ENCODE measurements at regions not wholly inside any gene's neighbourhood (a gene's known extent, or its start where the extent isn't known, plus 50 kb on each side); places are given as distances from the start of the nearest gene placed in this dataset.

- H3K36me3 ChIP-seq (ENCODE audit: insufficient read depth, low read length): peaks cover 3% of the 10 kb centered on the region; the same call in 1 of the 2 replicates
- TF ChIP-seq EZH2 (IDR thresholded peaks at IDR 0.05; ENCODE audit: borderline replicate concordance, low read depth, low read length, severe bottlenecking): no peak
- TF ChIP-seq, protein P1, sequence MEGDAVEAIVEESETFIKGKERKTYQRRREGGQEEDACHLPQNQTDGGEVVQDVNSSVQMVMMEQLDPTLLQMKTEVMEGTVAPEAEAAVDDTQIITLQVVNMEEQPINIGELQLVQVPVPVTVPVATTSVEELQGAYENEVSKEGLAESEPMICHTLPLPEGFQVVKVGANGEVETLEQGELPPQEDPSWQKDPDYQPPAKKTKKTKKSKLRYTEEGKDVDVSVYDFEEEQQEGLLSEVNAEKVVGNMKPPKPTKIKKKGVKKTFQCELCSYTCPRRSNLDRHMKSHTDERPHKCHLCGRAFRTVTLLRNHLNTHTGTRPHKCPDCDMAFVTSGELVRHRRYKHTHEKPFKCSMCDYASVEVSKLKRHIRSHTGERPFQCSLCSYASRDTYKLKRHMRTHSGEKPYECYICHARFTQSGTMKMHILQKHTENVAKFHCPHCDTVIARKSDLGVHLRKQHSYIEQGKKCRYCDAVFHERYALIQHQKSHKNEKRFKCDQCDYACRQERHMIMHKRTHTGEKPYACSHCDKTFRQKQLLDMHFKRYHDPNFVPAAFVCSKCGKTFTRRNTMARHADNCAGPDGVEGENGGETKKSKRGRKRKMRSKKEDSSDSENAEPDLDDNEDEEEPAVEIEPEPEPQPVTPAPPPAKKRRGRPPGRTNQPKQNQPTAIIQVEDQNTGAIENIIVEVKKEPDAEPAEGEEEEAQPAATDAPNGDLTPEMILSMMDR (IDR thresholded peaks at IDR 0.05; ENCODE audit: borderline replicate concordance, extremely low read depth, low read length, poor library complexity, severe bottlenecking): no peak
- H3K9ac ChIP-seq (ENCODE audit: low read depth, low read length): no peak overlapping the region
- no peak overlapping the region for H3K4me2 ChIP-seq (ENCODE audit: insufficient read depth, low read length)
- no peaks in the 10 kb centered on the region for H3K79me2 ChIP-seq (ENCODE audit: insufficient read depth, low read length)
- DNase-seq (no peak), ATAC-seq (ENCODE audit: insufficient read depth, low read depth) (no peak)
- H3K4me3 ChIP-seq (ENCODE audit: low read depth in 1 of 2, low read length in 2 of 2): no peak overlapping the region
- H3K27ac ChIP-seq (ENCODE audit: low read length): no peak overlapping the region
- H3K4me1 ChIP-seq (ENCODE audit: insufficient read depth, low read length): peaks cover 12% of the 10 kb centered on the region
- no peak overlapping the region for H2AFZ ChIP-seq (ENCODE audit: low read depth, low read length)
- H3K9me3 ChIP-seq (ENCODE audit: insufficient read depth, low read length, severe bottlenecking): peaks cover 20% of the 10 kb centered on the region
- H4K20me1 ChIP-seq (ENCODE audit: insufficient read depth, low read length): no peaks in the 10 kb centered on the region
- H3K27me3 ChIP-seq (ENCODE audit: insufficient read depth, low read length, poor library complexity): no peaks in the 10 kb centered on the region
These were observed 268.5 kb downstream of the LRIG3 start for GRCh38 chr12:58651850-58652249.

GRCh38 chr12:58654021-58654420 lies 266.3 kb downstream of the LRIG3 start:
- no peak for ATAC-seq (ENCODE audit: insufficient read depth, low read depth)
- H3K36me3 ChIP-seq (ENCODE audit: insufficient read depth, low read length): peaks cover 3% of the 10 kb centered on the region; the same call in 1 of the 2 replicates
- H3K27me3 ChIP-seq (ENCODE audit: insufficient read depth, low read length, poor library complexity): no peaks in the 10 kb centered on the region
- no peak overlapping the region for H3K27ac ChIP-seq (ENCODE audit: low read length)
- no peak overlapping the region for H3K4me3 ChIP-seq (ENCODE audit: low read depth in 1 of 2, low read length in 2 of 2)
- TF ChIP-seq, protein P1 (IDR thresholded peaks at IDR 0.05; ENCODE audit: borderline replicate concordance, extremely low read depth, low read length, poor library complexity, severe bottlenecking): no peak
- TF ChIP-seq EZH2 (IDR thresholded peaks at IDR 0.05; ENCODE audit: borderline replicate concordance, low read depth, low read length, severe bottlenecking): no peak
- H3K4me1 ChIP-seq (ENCODE audit: insufficient read depth, low read length): peaks cover 12% of the 10 kb centered on the region
- H4K20me1 ChIP-seq (ENCODE audit: insufficient read depth, low read length): no peaks in the 10 kb centered on the region
- no peak overlapping the region for H2AFZ ChIP-seq (ENCODE audit: low read depth, low read length)
- H3K9me3 ChIP-seq (ENCODE audit: insufficient read depth, low read length, severe bottlenecking): peaks cover 20% of the 10 kb centered on the region
- H3K9ac ChIP-seq (ENCODE audit: low read depth, low read length): no peak overlapping the region
- no peaks in the 10 kb centered on the region for H3K79me2 ChIP-seq (ENCODE audit: insufficient read depth, low read length)
- H3K4me2 ChIP-seq (ENCODE audit: insufficient read depth, low read length): no peak overlapping the region
- DNase-seq: no peak

GRCh38 chr12:58655375-58655774 lies 264.9 kb downstream of the LRIG3 start:
- Histone ChIP-seq H3K4me2 (ENCODE audit: insufficient read depth, low read length) (no peak overlapping the region), H4K20me1 (ENCODE audit: insufficient read depth, low read length) (no peaks in the 10 kb centered on the region), H3K4me1 (ENCODE audit: insufficient read depth, low read length) (peaks cover 2% of the 10 kb centered on the region), H3K27me3 (ENCODE audit: insufficient read depth, low read length, poor library complexity) (no peaks in the 10 kb centered on the region), H3K36me3 (ENCODE audit: insufficient read depth, low read length) (peaks cover 3% of the 10 kb centered on the region; the same call in 1 of the 2 replicates), H2AFZ (ENCODE audit: low read depth, low read length) (no peak overlapping the region), H3K4me3 (ENCODE audit: low read depth in 1 of 2, low read length in 2 of 2) (no peak overlapping the region), H3K79me2 (ENCODE audit: insufficient read depth, low read length) (no peaks in the 10 kb centered on the region), H3K9ac (ENCODE audit: low read depth, low read length) (no peak overlapping the region), H3K9me3 (ENCODE audit: insufficient read depth, low read length, severe bottlenecking) (peaks cover 20% of the 10 kb centered on the region), H3K27ac (ENCODE audit: low read length) (no peak overlapping the region)
- DNase-seq: no peak
- TF ChIP-seq, protein P1 (IDR thresholded peaks at IDR 0.05; ENCODE audit: borderline replicate concordance, extremely low read depth, low read length, poor library complexity, severe bottlenecking): no peak
- TF ChIP-seq EZH2 (IDR thresholded peaks at IDR 0.05; ENCODE audit: borderline replicate concordance, low read depth, low read length, severe bottlenecking): no peak
- ATAC-seq (ENCODE audit: insufficient read depth, low read depth): no peak
